RCC 7860 (cell line): ENCODE measurements at regions not wholly inside any gene's neighbourhood (a gene's known extent, or its start where the extent isn't known, plus 50 kb on each side); places are given as distances from the start of the nearest gene placed in this dataset.

Source experiments
- DNase-seq: peaks from one replicate; pipeline ENCODE4 v3.0.0-alpha.2; 2015; ENCODE audit warnings: low spot score
- FAIRE-seq: peaks from 2 replicates; lab custom pipeline; 2012; peaks lifted over from hg19 to GRCh38; lab: Jason Lieb, UNC

DNA sequence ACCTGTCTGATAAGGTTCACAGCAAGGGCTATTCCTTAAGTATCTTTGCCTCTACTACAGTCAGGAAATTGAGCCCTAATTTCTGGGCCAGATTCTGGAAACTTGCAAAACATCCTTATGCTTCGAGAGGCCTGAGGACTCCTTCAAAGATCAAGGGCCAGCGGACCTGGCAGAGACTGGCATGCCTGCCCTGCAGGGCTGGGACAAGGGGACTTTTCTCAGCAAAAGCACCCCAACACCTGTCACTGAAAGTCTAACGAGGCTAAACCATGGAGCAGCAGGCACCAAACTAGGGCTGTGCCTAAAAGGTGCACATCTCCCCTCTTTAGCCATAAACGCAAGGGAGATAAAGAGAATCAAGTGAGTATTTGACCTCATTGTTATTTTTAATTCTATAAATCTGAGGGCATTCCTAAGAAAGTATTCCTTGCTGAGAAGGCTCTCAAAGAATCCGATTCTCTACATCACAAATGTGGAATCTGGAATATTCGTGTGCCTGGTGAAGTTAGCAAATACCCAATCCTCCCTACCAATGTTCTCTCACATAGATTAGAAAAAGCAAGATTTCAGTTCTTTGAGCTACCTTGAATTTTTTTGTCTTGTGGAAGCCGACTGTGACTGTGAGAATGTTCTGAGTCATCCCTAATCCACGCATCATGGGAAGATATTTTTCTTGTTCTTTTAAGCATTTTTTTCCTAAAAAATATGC, 328.2 kb upstream of the NOVA1 start:
- no peak for FAIRE-seq
- DNase-seq, result no peak

DNA sequence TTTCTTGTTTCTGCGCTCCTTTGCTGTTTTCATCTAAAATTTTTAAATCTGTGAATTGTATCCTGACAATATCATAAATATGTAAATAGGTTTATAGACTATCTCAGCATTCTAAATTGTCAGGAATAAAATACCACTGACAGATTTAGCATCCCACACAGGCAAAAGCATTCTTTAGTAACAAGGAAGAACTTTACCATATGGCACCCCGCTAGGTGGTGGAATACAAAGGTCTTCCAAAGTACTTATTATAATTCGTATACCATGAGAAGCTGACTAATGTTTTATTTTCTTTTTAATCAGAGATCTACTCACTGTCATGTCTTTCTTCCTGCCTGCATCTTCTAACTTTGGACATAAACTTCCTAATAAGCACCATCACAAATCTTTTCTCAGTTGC, 328.8 kb upstream of the NOVA1 start:
- no peak for FAIRE-seq
- DNase-seq, result no peak

DNA sequence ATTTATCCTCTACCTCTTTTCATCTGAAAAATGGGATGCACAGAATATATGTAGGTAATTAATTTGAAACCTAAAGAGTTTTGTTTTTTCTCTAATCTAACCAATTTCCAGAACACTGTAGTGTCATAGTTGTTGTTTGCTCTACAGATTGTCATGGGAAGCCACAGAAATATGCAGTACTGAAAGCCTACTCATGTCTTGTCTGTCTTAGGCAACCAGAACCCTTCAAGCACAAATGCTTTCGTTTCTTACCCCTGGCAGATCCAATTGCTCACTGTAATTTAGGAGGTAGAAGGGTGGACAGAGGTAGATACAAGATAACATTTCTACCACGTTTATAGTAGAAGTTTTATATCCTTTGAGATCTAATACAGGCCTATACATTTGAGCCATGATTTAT, 330.2 kb upstream of the NOVA1 start:
- FAIRE-seq (no peak), DNase-seq (no peak)

DNA sequence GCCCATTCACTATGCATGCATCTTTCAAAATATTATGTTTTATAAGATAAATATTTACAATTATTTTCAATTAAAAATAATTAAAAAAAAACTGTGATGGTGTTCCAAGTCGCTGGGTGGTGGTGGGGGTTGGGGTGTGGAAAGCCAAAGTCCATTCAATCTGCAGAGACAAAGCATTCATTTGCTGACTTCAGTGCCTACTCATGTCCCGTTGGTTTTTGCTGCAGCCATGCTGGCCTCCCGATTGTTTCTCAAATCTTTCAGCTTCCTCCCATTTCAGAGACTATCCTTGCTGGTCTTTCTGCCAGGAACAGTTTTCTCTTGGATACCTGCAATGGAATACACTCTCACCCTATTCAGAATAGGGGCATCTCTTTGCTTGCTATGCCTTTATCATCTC, 331.5 kb upstream of the NOVA1 start:
- no peak for FAIRE-seq

DNA sequence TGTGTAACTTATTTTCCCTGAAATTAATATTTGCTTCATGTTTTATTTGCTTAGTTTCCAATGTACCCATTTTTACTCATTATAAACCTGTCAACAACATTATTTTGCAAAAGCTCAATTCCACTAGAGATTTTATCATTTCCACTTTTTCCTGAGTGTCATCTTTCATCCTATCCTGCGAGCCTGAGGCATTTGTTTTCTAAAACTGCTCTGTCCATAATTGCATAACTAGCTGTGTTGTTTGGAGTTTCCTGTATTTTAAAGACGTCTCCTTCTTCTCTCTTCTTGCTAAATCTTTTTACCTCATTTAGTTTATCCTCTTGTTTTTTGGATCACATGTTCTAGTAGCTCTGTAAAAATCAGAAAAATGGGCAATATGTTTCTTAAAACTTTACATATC, 332.7 kb upstream of the NOVA1 start:
- no peak for FAIRE-seq
- no peak for DNase-seq

More for the DNA sequence above, 331.5 kb upstream of the NOVA1 start:
- DNase-seq, result no peak

DNA sequence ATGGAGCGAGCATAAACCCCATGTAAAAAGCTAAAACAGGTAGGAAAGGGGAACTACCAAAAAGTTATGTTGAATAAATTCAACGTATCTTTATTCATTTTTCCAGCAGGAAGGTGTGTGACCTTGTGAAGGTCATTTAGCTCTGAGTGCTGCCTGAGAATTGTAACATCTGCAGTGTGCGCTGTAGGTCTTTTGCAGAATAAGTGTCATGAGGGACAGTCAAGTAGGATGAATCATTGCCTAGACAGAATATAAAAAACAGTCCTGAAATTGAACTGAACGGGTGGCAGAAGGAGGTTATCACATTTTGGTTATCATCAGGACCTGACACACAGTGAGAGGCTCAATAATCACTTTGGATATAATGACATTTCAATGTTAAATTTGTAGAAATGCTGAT, 334.8 kb upstream of the NOVA1 start:
- DNase-seq (no peak), FAIRE-seq (no peak)

DNA sequence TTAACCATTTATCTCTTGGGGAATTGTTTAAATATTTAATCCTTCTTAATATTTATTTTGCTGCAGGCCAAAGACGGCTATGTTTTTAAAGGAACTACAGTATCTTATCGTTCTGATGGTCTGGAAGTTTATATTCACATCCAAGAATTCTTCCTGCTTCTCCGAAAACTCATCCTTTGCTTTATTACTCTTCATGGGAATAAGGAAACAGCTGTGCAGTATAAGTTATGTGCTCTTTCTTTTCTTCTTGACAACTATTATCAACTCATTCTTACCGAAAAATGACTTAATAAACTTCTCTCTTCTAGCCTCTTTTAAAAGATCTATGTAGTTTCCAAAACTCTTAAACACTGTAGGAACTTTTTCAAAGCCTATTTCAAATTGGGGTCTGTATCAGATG, 335.6 kb upstream of the NOVA1 start:
- FAIRE-seq (no peak), DNase-seq (no peak)

DNA sequence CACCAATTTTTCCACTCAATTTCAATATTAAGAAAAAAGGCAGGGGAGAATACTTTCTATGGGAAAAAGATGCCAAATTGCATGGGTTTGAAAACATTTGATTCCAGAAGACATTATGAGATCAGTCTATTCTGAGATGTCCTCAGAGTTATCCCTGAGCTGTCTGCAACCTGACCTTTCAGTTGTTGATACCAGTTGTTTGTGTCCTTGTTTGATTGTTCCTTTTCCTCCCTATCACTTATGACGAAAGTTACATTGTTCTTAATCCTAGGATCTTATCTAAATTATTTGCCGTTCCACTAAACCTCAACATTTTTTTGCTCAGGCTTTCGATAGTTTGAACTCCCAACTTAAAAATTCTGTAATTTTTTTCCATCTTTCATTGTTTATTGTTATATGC, 336.3 kb upstream of the NOVA1 start:
- DNase-seq, result no peak

DNA sequence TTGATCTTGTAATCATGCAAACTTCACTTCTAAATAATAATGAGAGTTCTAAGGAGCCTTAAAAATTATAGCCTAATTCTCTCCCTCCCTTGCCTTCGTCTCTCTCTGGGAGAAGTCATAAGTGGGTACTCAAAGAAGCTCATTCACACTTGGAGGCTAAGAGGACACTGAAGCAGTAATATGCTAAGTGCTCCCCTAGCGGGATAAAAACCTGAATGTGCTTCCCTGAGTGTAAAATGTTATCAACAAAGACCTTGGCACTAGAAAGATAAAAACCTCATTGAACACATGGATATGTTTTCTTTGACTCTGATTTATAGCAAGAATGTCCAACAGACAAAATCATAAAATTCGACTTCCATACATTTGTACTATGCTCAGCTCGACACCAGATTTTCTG, 337.9 kb upstream of the NOVA1 start:
- FAIRE-seq (no peak), DNase-seq (no peak)

More for the DNA sequence above, 336.3 kb upstream of the NOVA1 start:
- no peak for FAIRE-seq

DNA sequence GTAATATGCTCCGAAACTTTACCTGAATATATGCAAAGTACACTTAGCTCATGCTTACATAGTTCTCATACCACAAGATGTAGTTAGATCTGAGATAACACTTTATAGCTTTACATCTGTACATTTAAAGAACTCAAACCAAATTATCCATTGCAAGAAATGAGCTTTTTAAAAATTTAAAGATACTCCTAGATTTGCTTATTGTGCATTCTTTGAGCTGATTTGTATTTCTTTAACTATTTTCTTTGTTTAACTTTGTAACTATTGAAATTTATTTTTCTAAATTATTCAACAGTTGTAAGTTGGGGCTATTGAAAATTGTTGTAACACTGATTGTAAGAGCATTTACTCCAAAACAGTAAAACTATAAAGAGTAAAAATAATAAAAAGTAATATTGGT, 340.2 kb upstream of the NOVA1 start:
- no peak for FAIRE-seq
- DNase-seq, result no peak

DNA sequence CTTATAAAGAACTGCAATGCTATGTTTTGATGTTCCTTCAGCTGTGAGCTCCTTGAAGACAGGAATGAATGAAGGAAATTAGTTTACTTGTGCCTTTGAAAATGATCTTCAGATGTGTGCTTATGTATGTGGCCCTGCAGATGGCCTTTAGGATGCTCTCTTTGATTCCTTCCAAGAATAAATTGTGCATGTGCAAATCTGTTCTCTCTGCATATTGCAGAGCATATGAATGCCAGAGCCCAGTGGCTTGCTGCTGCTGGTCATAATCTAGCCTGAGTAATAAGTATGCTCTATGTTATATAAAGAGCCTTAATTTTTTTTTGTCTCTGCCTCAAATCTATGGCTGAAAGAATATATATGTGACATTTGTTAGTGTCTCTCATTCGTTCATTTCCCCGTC, 341.9 kb upstream of the NOVA1 start:
- FAIRE-seq, result no peak
- DNase-seq, result no peak

DNA sequence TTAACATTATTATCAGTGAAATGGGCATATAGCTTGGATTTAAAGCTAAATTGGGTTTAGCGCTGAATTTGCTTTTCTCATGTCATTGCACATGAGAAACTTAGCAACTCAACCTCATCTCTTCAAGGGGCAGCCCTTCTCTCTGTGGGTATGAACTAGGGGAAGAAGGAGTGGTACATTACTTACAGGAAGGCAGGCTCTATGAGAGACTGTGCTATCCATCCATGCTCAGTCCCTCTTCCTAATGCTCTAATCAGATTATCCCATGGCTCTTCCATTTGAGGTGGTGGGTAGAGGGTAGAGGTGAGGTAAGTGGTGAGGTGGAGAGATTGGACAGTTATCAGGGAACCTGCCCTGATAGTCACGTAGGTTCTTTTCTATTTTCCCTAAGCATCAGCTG, 343.7 kb upstream of the NOVA1 start:
- FAIRE-seq (no peak), DNase-seq (no peak)

DNA sequence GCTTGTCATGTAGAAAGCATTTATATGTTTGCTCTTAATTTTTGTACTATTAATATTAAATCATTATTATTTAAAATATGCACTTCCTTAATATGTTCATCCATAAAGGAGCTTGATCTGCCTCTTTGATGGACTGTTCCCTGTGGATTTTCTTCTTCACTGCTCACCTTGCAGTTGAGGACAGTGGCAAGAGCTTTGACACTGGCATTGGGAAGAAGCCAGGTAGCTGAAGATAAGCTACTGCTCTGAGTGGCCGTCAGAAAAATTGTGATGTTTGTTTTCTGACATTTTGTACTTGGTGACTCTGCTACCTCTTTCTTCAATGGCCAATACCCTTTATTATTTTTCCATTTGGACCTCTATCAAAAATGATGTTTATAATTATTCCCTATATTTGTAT, 349.4 kb upstream of the NOVA1 start:
- no peak for DNase-seq
- FAIRE-seq, result no peak

DNA sequence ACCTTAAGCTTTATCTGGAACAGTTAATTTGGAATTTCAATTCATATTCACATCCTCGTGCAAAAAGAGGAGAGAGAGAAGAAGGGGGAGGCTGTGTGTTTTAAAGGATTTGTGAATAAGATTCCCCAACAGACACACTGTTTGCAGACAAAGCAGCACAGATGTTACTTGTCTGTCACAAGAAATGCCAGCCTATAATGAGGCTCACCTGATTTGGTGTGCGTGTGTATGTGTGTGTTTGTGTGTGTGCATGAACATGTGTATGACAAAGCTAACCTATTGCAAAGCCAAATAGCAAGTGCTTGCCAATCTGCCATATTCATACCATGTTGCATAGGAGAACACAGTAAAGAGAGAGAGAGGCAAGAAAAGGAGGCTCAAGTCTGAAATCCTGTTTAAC, 361.6 kb upstream of the NOVA1 start:
- no peak for DNase-seq
- no peak for FAIRE-seq

DNA sequence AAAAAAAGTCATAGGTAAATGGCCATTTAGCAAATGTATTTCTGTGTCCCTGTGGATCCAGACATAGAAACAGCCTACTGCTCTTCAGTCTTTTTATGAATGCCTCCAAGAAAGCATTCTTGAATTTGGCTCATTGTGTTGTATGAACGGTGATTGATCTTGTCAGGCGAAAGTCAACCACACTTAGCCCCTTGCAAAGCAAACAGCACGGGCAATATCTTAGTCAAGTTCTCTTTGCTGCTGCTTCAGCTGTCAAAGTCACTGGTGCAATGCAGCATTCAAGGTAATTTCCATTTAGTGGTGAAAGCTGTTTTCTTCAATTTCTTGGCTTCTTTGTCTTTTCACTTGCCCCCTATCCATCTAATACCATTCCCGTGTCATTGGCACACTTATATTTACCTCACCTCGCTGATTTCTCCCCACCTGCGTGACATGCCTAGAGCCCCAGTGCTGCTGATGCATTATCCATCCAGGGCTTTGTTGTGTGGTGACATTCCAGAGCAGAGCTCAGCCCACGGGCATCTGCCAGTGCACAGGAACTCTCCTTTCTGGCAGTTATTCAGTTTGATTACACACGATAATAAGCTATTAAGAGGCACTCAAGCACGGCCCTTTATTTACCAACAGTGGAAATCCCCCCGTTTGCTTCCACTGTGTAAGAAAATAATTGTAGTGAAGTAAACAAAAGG, 362.3 kb upstream of the NOVA1 start:
- FAIRE-seq (no peak), DNase-seq (no peak)

DNA sequence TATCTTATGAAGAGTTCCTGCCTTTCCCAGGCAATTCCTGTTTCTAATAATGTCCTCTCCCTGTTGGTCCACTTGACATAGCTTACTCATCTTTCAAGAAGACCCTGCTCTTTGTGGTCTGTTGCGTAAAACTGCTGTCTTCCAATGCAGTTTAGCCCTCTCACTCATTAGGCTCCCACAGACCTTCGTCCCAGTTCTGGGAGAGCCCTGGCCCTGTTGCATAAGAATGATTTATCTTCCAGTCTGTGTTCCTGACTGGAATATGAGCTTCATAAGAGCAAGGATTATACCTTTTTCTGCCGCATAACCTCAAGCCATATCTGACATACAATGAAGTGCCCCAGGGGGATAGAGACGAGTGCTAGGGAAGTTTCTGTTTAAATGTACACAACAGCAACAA, 365.9 kb upstream of the NOVA1 start:
- DNase-seq, result no peak
- no peak for FAIRE-seq

DNA sequence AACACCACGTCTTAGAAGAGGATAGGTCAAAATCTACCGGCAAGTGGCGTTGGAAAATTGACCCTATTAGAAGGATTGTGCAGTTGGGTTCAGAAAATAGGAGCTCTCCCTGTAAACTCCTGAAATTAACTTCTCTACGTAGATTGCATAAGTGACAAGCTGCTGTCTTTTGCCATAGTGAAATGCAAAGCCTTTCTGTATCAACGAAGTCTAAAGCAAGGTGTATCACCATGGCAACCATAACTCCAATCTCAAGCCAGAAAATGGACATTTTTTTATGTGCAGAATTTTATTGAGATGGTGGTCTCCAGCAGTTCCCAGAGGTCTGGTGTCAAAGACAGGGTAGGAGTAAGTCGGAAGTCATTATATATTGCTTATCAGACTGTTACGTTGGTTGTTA, 367.7 kb upstream of the NOVA1 start:
- FAIRE-seq, result no peak
- no peak for DNase-seq

DNA sequence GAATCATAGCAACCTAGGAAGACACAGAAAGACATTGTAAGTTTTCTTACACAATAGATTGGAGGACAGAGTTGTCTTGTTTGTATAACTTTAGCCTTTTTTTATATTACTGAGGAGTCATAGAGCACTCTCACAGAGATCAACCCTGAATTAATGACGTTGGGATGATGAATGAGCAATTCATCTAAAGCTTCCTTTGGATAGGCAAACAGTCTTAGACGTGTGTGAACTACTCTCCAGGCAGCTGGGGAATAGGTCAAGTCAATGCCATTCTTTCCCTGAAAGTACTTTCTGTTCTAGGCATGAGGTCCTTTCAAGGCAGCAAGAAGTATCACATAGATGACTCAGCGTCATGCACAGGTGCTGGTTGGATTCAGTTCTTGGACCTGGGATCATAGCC, 369.1 kb upstream of the NOVA1 start:
- FAIRE-seq (no peak), DNase-seq (no peak)

DNA sequence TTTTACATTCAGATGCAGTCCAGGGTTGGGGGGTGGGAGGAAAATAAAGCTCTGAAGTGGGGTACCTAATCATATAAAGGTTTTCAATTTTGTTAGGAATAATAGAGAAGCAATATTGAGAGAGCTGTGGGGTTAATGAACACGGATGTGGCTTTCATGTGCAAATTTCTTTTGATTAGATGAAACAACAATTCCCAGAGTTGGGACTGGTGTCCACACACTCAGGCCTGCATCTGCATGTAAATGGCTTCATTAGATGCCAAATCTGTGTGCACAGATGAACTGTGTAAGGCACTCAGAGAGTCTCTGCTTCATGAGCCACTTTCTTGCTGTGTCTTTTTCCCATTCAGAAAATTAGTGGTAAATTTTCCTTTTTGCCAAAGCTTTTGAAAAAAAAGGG, 377.1 kb upstream of the NOVA1 start:
- FAIRE-seq (no peak), DNase-seq (no peak)

DNA sequence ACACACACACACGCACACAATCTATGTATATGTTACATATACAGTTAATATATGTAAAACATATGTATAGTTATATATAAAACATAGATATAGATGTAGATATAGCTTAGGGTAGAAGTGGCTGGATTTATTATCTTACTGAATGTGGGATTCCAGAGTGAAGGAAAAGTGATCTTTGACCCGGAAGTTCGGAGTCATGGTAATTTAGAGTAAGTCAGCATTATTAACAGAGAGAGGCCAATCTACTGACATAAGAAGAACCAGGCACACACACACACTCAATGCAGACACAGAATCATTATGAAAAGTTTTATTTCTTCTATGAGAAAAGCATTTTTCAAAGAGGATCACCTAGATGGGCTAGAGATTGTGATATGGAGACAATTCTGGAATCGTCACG, 384.2 kb upstream of the NOVA1 start:
- DNase-seq (no peak), FAIRE-seq (no peak)

DNA sequence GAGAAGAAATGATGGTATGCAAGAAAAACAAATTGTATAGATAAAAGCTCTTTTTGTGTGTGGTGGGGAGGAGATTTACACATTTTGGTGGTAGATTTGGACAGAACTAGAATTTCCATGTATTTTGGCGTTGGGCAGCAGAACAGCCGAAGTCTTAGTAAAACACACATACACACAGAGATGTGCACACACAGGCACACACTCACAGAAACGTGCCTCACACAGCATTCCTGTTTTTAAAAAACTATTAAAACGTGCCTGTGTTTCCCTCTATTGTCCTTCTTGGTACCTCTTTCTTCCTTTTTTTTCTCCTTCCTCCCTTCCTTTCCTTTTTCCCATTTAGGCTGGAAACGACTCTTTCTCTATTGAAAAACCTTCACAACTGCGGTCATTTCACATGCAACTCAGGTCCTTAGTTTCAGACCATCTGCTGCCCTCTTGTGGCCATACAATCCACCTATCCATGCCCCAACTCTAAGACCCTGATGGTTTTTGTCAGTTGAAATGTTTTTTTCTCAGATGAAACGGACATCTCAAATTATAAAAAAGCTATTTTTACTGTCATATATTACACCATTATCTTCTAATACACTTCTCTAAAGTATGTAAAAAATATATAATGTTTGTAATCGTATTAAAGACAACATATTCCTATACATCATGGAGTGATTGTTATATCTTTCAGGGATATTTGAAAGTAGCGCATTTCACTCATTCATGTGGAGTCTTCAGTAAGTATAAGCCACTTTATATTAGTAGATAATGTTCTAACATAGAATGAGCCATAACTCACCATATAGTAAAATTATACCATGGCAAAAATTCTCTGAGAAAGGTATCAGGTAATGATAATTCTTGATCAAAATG, 386.7 kb upstream of the NOVA1 start:
- DNase-seq (no peak), FAIRE-seq (no peak)
